ENCODE measurements at regions not wholly inside any gene's neighbourhood (a gene's known extent, or its start where the extent isn't known, plus 50 kb on each side); places are given as distances from the start of the nearest gene placed in this dataset.

- TF ChIP-seq NFYC (CRISPR knock-in tag; IDR thresholded peaks at IDR 0.05), result no peak
- no peak for TF ChIP-seq PBX3 (CRISPR knock-in tag; IDR thresholded peaks at IDR 0.05; ENCODE audit: borderline replicate concordance)
- TF ChIP-seq EZH2 (conservative IDR thresholded peaks at IDR 0.05; ENCODE audit: low read depth, low read length), result no peak
- TF ChIP-seq RFX5 (IDR thresholded peaks at IDR 0.05; ENCODE audit: low read depth, low read length), result no peak
- no peak for TF ChIP-seq ZNF569 (CRISPR knock-in tag; IDR thresholded peaks at IDR 0.05; ENCODE audit: borderline replicate concordance)
- TF ChIP-seq TEAD2 (CRISPR knock-in tag; IDR thresholded peaks at IDR 0.05), result no peak
Measured at GRCh38 chr12:47024463-47024862, 55.0 kb upstream of the PCED1B start.

All from HepG2 (cell line).